Stomach (tissue), 8 donors: ENCODE measurements at regions not wholly inside any gene's neighbourhood (a gene's known extent, or its start where the extent isn't known, plus 50 kb on each side); places are given as distances from the start of the nearest gene placed in this dataset.

Source experiments
- DNase-seq, 2 donors: peaks; one replicate each; pipeline versions ENCODE4 v3.0.0 to v3.0.0-alpha.2; 2013 to 2019
- H3K27ac ChIP-seq, 5 donors: fragments of 200-600 bp in 4 of 5; sonication (generic) in 4 of 5; one replicate each; pipeline ENCODE4 v1.5.1; 2013 to 2019; ENCODE audit warnings: mild to moderate bottlenecking in 1 of 5, moderate library complexity in 1 of 5
- H3K27me3 ChIP-seq, 3 donors: fragments of 200-600 bp; sonication (generic); one replicate each; pipeline ENCODE4 v1.5.1; 2017 to 2019; ENCODE audit warnings: mixed run types in 1 of 3
- H3K36me3 ChIP-seq, 4 donors: fragments of 200-600 bp; sonication (generic); 1 replicate in 3 of 4; 2 replicates in 1 of 4; pipeline ENCODE4 v1.5.1; 2016 to 2019
- H3K4me1 ChIP-seq, 4 donors: fragments of 200-600 bp; sonication (generic); one replicate each; pipeline ENCODE4 v1.5.1; 2016 to 2019
- H3K4me3 ChIP-seq, 4 donors: fragments of 200-600 bp; sonication (generic) in 3 of 4; one replicate each; pipeline ENCODE4 v1.5.1; 2016 to 2019; ENCODE audit warnings: mild to moderate bottlenecking in 1 of 4
- H3K9me3 ChIP-seq, 4 donors: fragments of 200-600 bp; sonication (generic); one replicate each; pipeline ENCODE4 v1.5.1; 2016 to 2019
- EP300 ChIP-seq: sonication (generic); formaldehyde crosslinking; IDR thresholded peaks from one replicate; pipeline ENCODE4 v1.6.1; 2017; ENCODE audit warnings: antibody characterized with exemption
- POLR2A ChIP-seq, 4 donors: fragments of 450-650 bp; IDR thresholded peaks; one replicate each; pipeline ENCODE4 v1.6.1; 2016; ENCODE audit warnings: antibody characterized with exemption in 4 of 4, control low read depth in 2 of 4, mild to moderate bottlenecking in 1 of 4, moderate library complexity in 1 of 4
- POLR2AphosphoS5 ChIP-seq, 3 donors: sonication (generic); formaldehyde crosslinking; IDR thresholded peaks; one replicate each; pipeline ENCODE4 v1.6.1; 2016; ENCODE audit warnings: antibody characterized with exemption in 3 of 3
- WGBS, 5 donors: extraction: QIAGEN DNeasy Blood & Tissue Kit in 3 of 5; methylation state at CpG; one replicate each; pipeline versions ENCODE4 v1.1.5 to v1.1.7; 2013 to 2018; 5-methylcytosine and 5-hydroxymethylcytosine counted together
- intact Hi-C: fragments of 100-400 bp; cut with DNase I; formaldehyde crosslinking; loops from one replicate; pipeline ENCODE4 v1.15.1; 2023; ENCODE audit warnings: low total_unique reads
- TF ChIP-seq, protein P1 (sequence below), 7 experiments: fragments of 450-650 bp in 4 of 7; fragments of 200-600 bp in 3 of 7; sonication (generic) in 3 of 7; IDR thresholded peaks; one replicate each; pipeline ENCODE4 v1.5.1; 2016 to 2019; ENCODE audit warnings: antibody characterized with exemption in 7 of 7, control low read depth in 2 of 7, mild to moderate bottlenecking in 1 of 7
- donor health status: healthy with polysubstance abuse.
- donor health status: Bipolar disorder and iron deficiency.
- donor health status: healthy.

DNA sequence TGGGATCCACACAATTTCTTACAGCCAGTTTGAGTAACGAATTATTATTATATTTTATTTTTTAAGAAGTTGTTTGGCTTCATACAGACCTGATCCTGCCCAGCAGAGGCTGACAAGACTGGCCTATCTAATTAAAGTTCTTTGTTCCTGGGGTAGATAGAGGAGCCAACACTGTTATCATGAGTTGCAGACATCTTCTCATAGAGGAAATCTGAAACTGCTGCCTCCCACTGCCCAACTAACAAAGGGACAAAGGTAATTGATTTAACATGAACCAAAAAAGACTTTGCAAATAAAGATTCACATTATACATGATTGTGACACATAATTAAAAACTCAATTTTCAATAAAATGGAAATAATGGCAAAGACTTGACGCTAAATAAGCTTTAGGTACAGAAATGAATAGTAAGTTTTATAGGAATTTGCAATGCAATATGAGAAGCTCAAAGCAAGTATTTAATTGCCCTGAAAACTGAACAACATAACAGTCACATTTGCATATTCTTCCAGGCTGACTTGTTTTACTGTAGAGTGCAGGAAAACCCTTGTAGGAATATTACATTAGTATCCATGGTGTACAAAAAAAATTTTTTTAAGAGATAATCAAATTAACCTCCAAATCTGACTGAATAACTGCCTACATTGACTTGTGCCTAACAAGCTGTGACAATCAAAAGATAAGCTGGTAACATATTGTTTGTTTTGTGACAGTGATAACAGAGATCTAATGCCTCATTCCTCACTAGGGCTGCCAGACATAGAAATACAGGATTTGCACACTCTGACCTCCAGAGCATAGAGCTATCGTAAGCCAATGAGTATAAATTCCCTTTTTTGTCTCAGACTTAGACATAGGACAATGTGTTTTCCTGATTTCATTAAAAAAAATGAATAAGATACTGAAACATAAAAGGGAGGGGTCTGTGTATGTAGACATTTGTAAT lies 273.2 kb downstream of the MFSD1 start:
- Histone ChIP-seq H3K4me1 (no peaks in the 10 kb centered on the region), H3K36me3 (no peaks in the 10 kb centered on the region), H3K9me3 (no peaks in the 10 kb centered on the region), H3K4me3 (no peak overlapping the region), H3K27ac (no peak overlapping the region), H3K27me3 (no peaks in the 10 kb centered on the region)
- TF ChIP-seq EP300 (no peak), POLR2AphosphoS5 (IDR thresholded peaks at IDR 0.05) (no peak), POLR2A (IDR thresholded peaks at IDR 0.05) (no peak)
- TF ChIP-seq, protein P1, sequence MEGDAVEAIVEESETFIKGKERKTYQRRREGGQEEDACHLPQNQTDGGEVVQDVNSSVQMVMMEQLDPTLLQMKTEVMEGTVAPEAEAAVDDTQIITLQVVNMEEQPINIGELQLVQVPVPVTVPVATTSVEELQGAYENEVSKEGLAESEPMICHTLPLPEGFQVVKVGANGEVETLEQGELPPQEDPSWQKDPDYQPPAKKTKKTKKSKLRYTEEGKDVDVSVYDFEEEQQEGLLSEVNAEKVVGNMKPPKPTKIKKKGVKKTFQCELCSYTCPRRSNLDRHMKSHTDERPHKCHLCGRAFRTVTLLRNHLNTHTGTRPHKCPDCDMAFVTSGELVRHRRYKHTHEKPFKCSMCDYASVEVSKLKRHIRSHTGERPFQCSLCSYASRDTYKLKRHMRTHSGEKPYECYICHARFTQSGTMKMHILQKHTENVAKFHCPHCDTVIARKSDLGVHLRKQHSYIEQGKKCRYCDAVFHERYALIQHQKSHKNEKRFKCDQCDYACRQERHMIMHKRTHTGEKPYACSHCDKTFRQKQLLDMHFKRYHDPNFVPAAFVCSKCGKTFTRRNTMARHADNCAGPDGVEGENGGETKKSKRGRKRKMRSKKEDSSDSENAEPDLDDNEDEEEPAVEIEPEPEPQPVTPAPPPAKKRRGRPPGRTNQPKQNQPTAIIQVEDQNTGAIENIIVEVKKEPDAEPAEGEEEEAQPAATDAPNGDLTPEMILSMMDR (IDR thresholded peaks at IDR 0.05), result no peak
- intact Hi-C loops, result no loop called here
- DNase-seq, result no peak
- 58 to 70% (median 60%) methylated on average over 3 of the region's 3 CpGs for WGBS, 5 donors

DNA sequence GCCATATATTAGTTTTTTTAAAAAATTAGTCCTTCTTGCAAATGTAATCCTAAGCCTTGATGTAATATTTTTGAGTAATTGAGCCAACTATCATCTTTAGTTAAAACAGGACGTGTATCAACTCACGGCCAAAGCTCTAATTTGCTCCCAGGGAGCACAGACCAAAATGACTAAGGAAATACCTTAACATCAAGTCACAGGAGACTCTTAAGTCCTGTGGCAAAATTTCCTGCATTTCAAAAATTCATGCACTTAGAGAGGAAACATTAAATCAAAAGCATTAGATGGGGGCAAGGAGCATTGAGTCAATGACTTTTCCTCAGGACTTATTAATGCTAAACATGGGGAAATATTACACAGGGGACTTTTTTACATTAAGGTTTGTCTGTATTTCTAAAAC lies 276.0 kb downstream of the MFSD1 start:
- TF ChIP-seq POLR2A (IDR thresholded peaks at IDR 0.05) (no peak), EP300 (no peak), POLR2AphosphoS5 (IDR thresholded peaks at IDR 0.05) (no peak)
- TF ChIP-seq, protein P1 (IDR thresholded peaks at IDR 0.05), result no peak

DNA sequence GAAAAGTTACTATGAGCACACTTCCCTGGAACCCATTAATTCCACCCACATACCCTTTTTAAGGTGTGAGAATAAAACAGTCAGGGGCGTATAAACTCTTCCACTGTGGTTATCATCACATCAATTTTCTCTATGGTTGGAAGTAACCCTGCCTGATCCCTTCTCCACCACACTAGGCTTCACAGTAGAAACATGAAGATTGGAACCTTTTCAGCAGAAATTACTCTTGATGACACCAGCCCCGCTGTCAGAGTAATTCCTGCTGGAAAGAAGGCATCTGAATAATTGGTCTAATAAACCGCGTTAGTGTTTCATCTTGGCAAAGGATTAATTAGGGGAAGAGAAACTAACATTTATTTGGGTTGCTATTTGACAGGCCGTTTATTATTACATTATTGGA lies 278.4 kb downstream of the MFSD1 start:
- Histone ChIP-seq H3K36me3 (no peaks in the 10 kb centered on the region), H3K27me3 (no peaks in the 10 kb centered on the region), H3K4me3 (no peak overlapping the region), H3K27ac (no peak overlapping the region), H3K9me3 (no peaks in the 10 kb centered on the region), H3K4me1 (no peaks in the 10 kb centered on the region)
- TF ChIP-seq, protein P1 (IDR thresholded peaks at IDR 0.05), result no peak
- no peak for TF ChIP-seq POLR2AphosphoS5 (IDR thresholded peaks at IDR 0.05)
- TF ChIP-seq EP300, result no peak
- TF ChIP-seq POLR2A (IDR thresholded peaks at IDR 0.05), result no peak
- WGBS, 5 donors, result 81 to 90% (median 89%) methylated on average over 5 of the region's 5 CpGs
- DNase-seq, result no peak
- intact Hi-C loops, result no loop called here

More for the DNA sequence above, 276.0 kb downstream of the MFSD1 start:
- WGBS, 5 donors, result 66 to 82% (median 75%) methylated on average over 2 of the region's 2 CpGs
- H3K36me3 ChIP-seq, result no peaks in the 10 kb centered on the region
- H3K27ac ChIP-seq, result no peak overlapping the region
- H3K9me3 ChIP-seq, result no peaks in the 10 kb centered on the region
- no peaks in the 10 kb centered on the region for H3K4me1 ChIP-seq
- no peak for DNase-seq
- intact Hi-C loops, result no loop called here
- no peak overlapping the region for H3K4me3 ChIP-seq
- no peaks in the 10 kb centered on the region for H3K27me3 ChIP-seq

DNA sequence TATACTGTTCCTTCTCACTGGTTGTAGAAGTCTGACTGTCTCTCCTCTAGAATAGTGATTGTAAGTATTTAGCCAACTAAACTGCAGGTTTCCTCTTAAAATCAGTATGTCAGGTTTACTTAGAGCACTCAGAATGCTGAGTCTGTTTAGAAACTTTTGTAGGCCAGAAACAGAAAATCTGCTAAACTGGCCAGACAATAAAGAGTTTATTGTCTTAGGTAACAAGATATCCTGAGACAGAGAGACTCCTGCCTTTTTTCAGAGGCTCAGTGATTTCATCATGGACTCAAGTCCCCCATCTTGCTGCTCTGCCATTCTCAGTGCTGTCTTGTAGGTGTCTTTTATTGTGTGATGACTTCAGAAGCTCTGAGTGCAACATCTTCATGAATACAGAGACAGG lies 279.0 kb downstream of the MFSD1 start:
- intact Hi-C loops, result no loop called here
- H3K27ac ChIP-seq, result no peak overlapping the region
- H3K4me3 ChIP-seq, result no peak overlapping the region
- H3K4me1 ChIP-seq, result no peaks in the 10 kb centered on the region
- H3K36me3 ChIP-seq, result no peaks in the 10 kb centered on the region
- TF ChIP-seq EP300 (no peak), POLR2AphosphoS5 (IDR thresholded peaks at IDR 0.05) (no peak), POLR2A (IDR thresholded peaks at IDR 0.05) (no peak)
- TF ChIP-seq, protein P1 (IDR thresholded peaks at IDR 0.05), result no peak
- DNase-seq, result no peak
- H3K27me3 ChIP-seq, result no peaks in the 10 kb centered on the region
- no peaks in the 10 kb centered on the region for H3K9me3 ChIP-seq
